ENCODE measurements at regions not wholly inside any gene's neighbourhood (a gene's known extent, or its start where the extent isn't known, plus 50 kb on each side); places are given as distances from the start of the nearest gene placed in this dataset.

GRCh38 chr1:72690871-72691270 lies 408.5 kb upstream of the NEGR1 start:
- in situ Hi-C loops (cut with MboI) (no loop called here), intact Hi-C loops (cut with micrococcal nuclease; ENCODE audit: unreplicated experiment) (no loop called here)
- Histone ChIP-seq H3K4me1 (ENCODE audit: control insufficient read depth, insufficient read depth, low read length) (no peaks in the 10 kb centered on the region), H3K9ac (ENCODE audit: control insufficient read depth, insufficient read depth, low read length) (no peak overlapping the region), H4K20me1 (ENCODE audit: control insufficient read depth, insufficient read depth) (no peaks in the 10 kb centered on the region), H3K27ac (ENCODE audit: control insufficient read depth, insufficient read depth) (no peak overlapping the region), H3K79me2 (ENCODE audit: control insufficient read depth, insufficient read depth, low read length) (no peaks in the 10 kb centered on the region), H3K4me2 (ENCODE audit: control insufficient read depth, insufficient read depth) (no peak overlapping the region), H3K4me3 (no peak overlapping the region), H3K27me3 (replicated peaks in 1 of 2; ENCODE audit: control insufficient read depth in 2 of 2, insufficient read depth in 2 of 2, low read length in 1 of 2) (no peaks in the 10 kb centered on the region), H3K9me3 (replicated peaks; ENCODE audit: control insufficient read depth, insufficient read depth, low read length) (no peaks in the 10 kb centered on the region), H3K36me3 (ENCODE audit: control insufficient read depth in 2 of 2, insufficient read depth in 2 of 2, low read length in 1 of 2) (no peaks in the 10 kb centered on the region), H2AFZ (ENCODE audit: control insufficient read depth, low read depth, low read length) (no peak overlapping the region)
- DNase-seq (ENCODE audit: low read depth, low spot score): no peak
- TF ChIP-seq FOS (IDR thresholded peaks at IDR 0.05; ENCODE audit: borderline replicate concordance, extremely low read depth, insufficient read length): no peak
- TF ChIP-seq PAX5 (IDR thresholded peaks at IDR 0.05; ENCODE audit: borderline replicate concordance, low read depth, low read length): no peak
- no peak for TF ChIP-seq CBFB (IDR thresholded peaks at IDR 0.05; ENCODE audit: low read depth)
- TF ChIP-seq EZH2 (IDR thresholded peaks at IDR 0.05; ENCODE audit: borderline replicate concordance, control insufficient read depth, low read depth, low read length): no peak
- TF ChIP-seq EED (IDR thresholded peaks at IDR 0.05; ENCODE audit: low read depth): no peak
- no peak for TF ChIP-seq CHD1 (IDR thresholded peaks at IDR 0.05; ENCODE audit: low read depth, low read length)
- no peak for TF ChIP-seq IRF4 (IDR thresholded peaks at IDR 0.05; ENCODE audit: low read depth, low read length)
- TF ChIP-seq PAX8 (IDR thresholded peaks at IDR 0.05): no peak
- no peak for TF ChIP-seq KLF5 (IDR thresholded peaks at IDR 0.05; ENCODE audit: partially characterized antibody)
- no peak for TF ChIP-seq PML (IDR thresholded peaks at IDR 0.05; ENCODE audit: low read length)
- no peak for TF ChIP-seq SMC3 (IDR thresholded peaks at IDR 0.05; ENCODE audit: borderline replicate concordance, low read length)
- no peak for TF ChIP-seq ZNF24 (IDR thresholded peaks at IDR 0.05)
- TF ChIP-seq, protein P1, sequence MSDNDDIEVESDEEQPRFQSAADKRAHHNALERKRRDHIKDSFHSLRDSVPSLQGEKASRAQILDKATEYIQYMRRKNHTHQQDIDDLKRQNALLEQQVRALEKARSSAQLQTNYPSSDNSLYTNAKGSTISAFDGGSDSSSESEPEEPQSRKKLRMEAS (IDR thresholded peaks at IDR 0.05; ENCODE audit: low read depth, low read length): no peak
- CTCF ChIA-PET: no interaction called here
- ATAC-seq: no peak
- SMC1A ChIA-PET (ENCODE audit: uncharacterized antibody, unreplicated experiment): no interaction called here
- RAD21 ChIA-PET (ENCODE audit: unreplicated experiment): no interaction called here
- POLR2A ChIA-PET: no interaction called here
- no peak for FAIRE-seq
- BruUV-seq (replicated peaks): no TSS peak
